ENCODE measurements at regions not wholly inside any gene's neighbourhood (a gene's known extent, or its start where the extent isn't known, plus 50 kb on each side); places are given as distances from the start of the nearest gene placed in this dataset.

DNA sequence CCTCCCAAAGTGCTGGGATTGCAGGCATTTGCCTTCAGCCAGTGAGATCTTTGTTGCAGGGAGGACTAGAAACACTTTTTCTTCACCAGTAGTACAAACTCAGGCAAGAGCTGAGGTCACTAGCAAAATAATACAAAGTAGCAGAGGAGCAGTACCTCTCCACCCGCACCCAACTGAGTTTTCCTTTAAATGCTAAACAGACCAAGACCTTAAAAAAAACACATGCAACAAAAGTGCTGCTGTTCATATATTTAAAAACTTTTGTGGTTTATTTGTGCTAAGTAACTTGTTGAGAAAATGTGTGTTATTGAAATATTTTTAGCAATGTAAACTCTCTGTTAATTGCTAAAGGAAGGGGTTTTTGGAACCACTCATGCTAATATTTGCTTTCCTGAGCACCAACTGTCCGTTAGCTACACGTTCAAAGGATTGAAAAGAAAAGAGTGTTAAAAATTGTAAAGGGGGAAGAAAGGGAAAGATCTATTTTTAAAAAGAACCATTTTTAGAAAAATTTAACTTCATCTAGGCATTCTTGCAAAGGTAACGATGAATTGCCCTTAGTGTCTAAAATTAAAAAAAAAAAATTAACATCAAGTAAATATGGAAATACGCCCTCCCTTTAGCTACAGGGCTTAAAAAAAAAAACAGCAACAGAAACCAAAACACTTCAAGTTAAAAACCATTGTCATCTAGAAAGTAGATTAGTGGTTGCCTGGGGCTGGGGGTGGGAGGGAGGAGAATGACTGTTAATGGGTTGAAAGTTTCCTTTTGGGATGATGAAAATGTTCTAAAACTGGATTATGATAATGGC is 114.0 kb upstream of the KRAS start:
- TF ChIP-seq POLR2AphosphoS5 (IDR thresholded peaks at IDR 0.05) (no peak), CTCF (IDR thresholded peaks at IDR 0.05) (no peak), POLR2A (IDR thresholded peaks at IDR 0.05) (no peak), EP300 (IDR thresholded peaks at IDR 0.05) (no peak)
